ENCODE measurements at regions not wholly inside any gene's neighbourhood (a gene's known extent, or its start where the extent isn't known, plus 50 kb on each side); places are given as distances from the start of the nearest gene placed in this dataset.

DNA sequence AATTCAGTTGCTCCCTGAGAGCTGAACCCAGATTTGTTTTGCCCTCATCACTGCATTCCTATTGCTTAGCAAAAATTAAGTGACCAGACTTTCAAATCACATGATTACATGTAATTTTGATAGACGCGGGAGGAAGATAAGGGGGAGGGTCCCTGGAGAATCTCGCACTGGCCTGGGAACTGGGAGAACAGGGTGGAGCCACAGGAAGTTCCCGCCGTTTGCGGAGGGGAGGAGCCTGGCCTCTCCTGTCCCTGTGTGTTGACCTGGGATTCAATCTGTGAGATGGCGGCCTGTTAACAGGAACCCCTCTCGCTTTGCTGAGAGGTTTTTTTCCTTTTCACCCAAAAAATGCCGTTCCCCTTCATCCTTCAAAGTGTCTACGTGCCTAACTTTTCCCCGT, 142.9 kb upstream of the OR13F1 start:
- POLR2A ChIA-PET, result no interaction called here
- CTCF ChIA-PET, result no interaction called here
- no peak for ATAC-seq
- Histone ChIP-seq H3K4me2 (ENCODE audit: low read length) (no peak overlapping the region), H3K36me3 (ENCODE audit: control insufficient read depth in 1 of 2, insufficient read depth in 2 of 2, low read length in 2 of 2) (no peaks in the 10 kb centered on the region), H3K79me2 (ENCODE audit: insufficient read depth, low read length) (no peaks in the 10 kb centered on the region), H3K4me3 (replicated peaks in 1 of 2; ENCODE audit: low read depth in 1 of 2, low read length in 2 of 2) (no peak overlapping the region), H3K27ac (ENCODE audit: low read depth, low read length) (no peak overlapping the region), H3K9me3 (ENCODE audit: control insufficient read depth in 1 of 2, insufficient read depth in 1 of 2, low read depth in 1 of 2, low read length in 2 of 2) (no peaks in the 10 kb centered on the region), H3K4me1 (ENCODE audit: control insufficient read depth in 1 of 2, insufficient read depth in 2 of 2, low read length in 2 of 2) (no peaks in the 10 kb centered on the region), H3K9me2 (ENCODE audit: insufficient read depth) (no peaks in the 10 kb centered on the region), H4K20me1 (ENCODE audit: insufficient read depth) (no peaks in the 10 kb centered on the region), H3K27me3 (ENCODE audit: insufficient read depth, low read length) (0 out of 2 replicates have a peak, but pooled peaks cover 6% of the 10 kb centered on the region), H2AFZ (ENCODE audit: low read depth, low read length, poor library complexity, severe bottlenecking) (no peak overlapping the region), H3K9ac (ENCODE audit: low read length) (no peak overlapping the region)
- DNase-seq (ENCODE audit: low read depth, low spot score), result no peak
- intact Hi-C loops (cut with micrococcal nuclease), result no loop called here
- no TSS peak for BruUV-seq (replicated peaks)
- RAD21 ChIA-PET (ENCODE audit: low non-redundant PET in 1 of 2, low total read pairs in 2 of 2, uncharacterized antibody in 2 of 2, unreplicated experiment in 2 of 2), result no interaction called here
- TF ChIP-seq POLR2A (IDR thresholded peaks at IDR 0.05; ENCODE audit: borderline replicate concordance, extremely low read depth, insufficient read depth, insufficient read length) (no peak), SIN3A (IDR thresholded peaks at IDR 0.05; ENCODE audit: low read depth) (no peak), ZNF274 (IDR thresholded peaks at IDR 0.05; ENCODE audit: low read depth, low read length) (no peak), TCF7L2 (IDR thresholded peaks at IDR 0.05; ENCODE audit: borderline replicate concordance, extremely low read depth, insufficient read depth, insufficient read length) (no peak), EZH2 (IDR thresholded peaks at IDR 0.05) (no peak), YY1 (IDR thresholded peaks at IDR 0.05; ENCODE audit: extremely low read depth, insufficient replicate concordance, low read depth, low read length) (no peak), RAD21 (IDR thresholded peaks at IDR 0.05; ENCODE audit: low read depth) (no peak), EZH2phosphoT487 (IDR thresholded peaks at IDR 0.05; ENCODE audit: borderline replicate concordance) (no peak), SRF (IDR thresholded peaks at IDR 0.05; ENCODE audit: low read depth) (no peak), FOSL1 (IDR thresholded peaks at IDR 0.05; ENCODE audit: low read depth) (no peak), SP1 (IDR thresholded peaks at IDR 0.05; ENCODE audit: low read depth) (no peak), CEBPB (IDR thresholded peaks at IDR 0.05; ENCODE audit: low read depth) (no peak), ZFX (IDR thresholded peaks at IDR 0.05) (no peak), EGR1 (IDR thresholded peaks at IDR 0.05; ENCODE audit: low read depth) (no peak), CBX3 (IDR thresholded peaks at IDR 0.05; ENCODE audit: low read depth) (no peak)
- TF ChIP-seq, protein P1, sequence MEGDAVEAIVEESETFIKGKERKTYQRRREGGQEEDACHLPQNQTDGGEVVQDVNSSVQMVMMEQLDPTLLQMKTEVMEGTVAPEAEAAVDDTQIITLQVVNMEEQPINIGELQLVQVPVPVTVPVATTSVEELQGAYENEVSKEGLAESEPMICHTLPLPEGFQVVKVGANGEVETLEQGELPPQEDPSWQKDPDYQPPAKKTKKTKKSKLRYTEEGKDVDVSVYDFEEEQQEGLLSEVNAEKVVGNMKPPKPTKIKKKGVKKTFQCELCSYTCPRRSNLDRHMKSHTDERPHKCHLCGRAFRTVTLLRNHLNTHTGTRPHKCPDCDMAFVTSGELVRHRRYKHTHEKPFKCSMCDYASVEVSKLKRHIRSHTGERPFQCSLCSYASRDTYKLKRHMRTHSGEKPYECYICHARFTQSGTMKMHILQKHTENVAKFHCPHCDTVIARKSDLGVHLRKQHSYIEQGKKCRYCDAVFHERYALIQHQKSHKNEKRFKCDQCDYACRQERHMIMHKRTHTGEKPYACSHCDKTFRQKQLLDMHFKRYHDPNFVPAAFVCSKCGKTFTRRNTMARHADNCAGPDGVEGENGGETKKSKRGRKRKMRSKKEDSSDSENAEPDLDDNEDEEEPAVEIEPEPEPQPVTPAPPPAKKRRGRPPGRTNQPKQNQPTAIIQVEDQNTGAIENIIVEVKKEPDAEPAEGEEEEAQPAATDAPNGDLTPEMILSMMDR (IDR thresholded peaks at IDR 0.05 in 2 of 3, conservative IDR thresholded peaks at IDR 0.05 in 1 of 3; ENCODE audit: borderline replicate concordance in 1 of 3, insufficient read depth in 1 of 3, low read depth in 2 of 3, low read length in 2 of 3), result no peak
- TF ChIP-seq, protein P2, sequence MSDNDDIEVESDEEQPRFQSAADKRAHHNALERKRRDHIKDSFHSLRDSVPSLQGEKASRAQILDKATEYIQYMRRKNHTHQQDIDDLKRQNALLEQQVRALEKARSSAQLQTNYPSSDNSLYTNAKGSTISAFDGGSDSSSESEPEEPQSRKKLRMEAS (IDR thresholded peaks at IDR 0.05), result no peak
- TF ChIP-seq, protein P3, sequence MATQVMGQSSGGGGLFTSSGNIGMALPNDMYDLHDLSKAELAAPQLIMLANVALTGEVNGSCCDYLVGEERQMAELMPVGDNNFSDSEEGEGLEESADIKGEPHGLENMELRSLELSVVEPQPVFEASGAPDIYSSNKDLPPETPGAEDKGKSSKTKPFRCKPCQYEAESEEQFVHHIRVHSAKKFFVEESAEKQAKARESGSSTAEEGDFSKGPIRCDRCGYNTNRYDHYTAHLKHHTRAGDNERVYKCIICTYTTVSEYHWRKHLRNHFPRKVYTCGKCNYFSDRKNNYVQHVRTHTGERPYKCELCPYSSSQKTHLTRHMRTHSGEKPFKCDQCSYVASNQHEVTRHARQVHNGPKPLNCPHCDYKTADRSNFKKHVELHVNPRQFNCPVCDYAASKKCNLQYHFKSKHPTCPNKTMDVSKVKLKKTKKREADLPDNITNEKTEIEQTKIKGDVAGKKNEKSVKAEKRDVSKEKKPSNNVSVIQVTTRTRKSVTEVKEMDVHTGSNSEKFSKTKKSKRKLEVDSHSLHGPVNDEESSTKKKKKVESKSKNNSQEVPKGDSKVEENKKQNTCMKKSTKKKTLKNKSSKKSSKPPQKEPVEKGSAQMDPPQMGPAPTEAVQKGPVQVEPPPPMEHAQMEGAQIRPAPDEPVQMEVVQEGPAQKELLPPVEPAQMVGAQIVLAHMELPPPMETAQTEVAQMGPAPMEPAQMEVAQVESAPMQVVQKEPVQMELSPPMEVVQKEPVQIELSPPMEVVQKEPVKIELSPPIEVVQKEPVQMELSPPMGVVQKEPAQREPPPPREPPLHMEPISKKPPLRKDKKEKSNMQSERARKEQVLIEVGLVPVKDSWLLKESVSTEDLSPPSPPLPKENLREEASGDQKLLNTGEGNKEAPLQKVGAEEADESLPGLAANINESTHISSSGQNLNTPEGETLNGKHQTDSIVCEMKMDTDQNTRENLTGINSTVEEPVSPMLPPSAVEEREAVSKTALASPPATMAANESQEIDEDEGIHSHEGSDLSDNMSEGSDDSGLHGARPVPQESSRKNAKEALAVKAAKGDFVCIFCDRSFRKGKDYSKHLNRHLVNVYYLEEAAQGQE (IDR thresholded peaks at IDR 0.05; ENCODE audit: low read depth), result no peak

Measured in HCT116 (cell line).